Trophoblast cell (in vitro differentiated cells and primary cell): ENCODE measurements at regions not wholly inside any gene's neighbourhood (a gene's known extent, or its start where the extent isn't known, plus 50 kb on each side); places are given as distances from the start of the nearest gene placed in this dataset.
"Not testable (repeated sequence)": the region's sequence is repeated elsewhere in the genome, so short reads cannot be mapped to it uniquely, and the experiment has no call there.

Experiments
- DNase-seq, 2 donors: peaks; one replicate each; pipeline ENCODE4 v3.0.0-alpha.2; 2016
- H2AFZ ChIP-seq: 2 replicates; pipeline ENCODE4 v1.6.1; 2013; ENCODE audit warnings: low read length, moderate library complexity, mild to moderate bottlenecking; ENCODE audit not compliant: insufficient read depth, poor library complexity
- H2AK5ac ChIP-seq: 2 replicates; pipeline ENCODE4 v1.6.1; 2013; ENCODE audit warnings: mild to moderate bottlenecking, low read length
- H2BK120ac ChIP-seq: 2 replicates; pipeline ENCODE4 v1.6.1; 2013; ENCODE audit warnings: low read length, mild to moderate bottlenecking, moderate library complexity; ENCODE audit not compliant: insufficient read depth, poor library complexity
- H2BK12ac ChIP-seq: 2 replicates; pipeline ENCODE4 v1.6.1; 2013; ENCODE audit warnings: mild to moderate bottlenecking, low read length, moderate library complexity
- H2BK5ac ChIP-seq: 2 replicates; pipeline ENCODE4 v1.6.1; 2013; ENCODE audit warnings: low read length, low read depth, moderate library complexity, mild to moderate bottlenecking; ENCODE audit not compliant: poor library complexity
- H3K14ac ChIP-seq: 2 replicates; pipeline ENCODE4 v1.6.1; 2013; ENCODE audit warnings: mild to moderate bottlenecking, low read length
- H3K18ac ChIP-seq: 2 replicates; pipeline ENCODE4 v1.6.1; 2013; ENCODE audit warnings: mild to moderate bottlenecking, low read length
- H3K23ac ChIP-seq: 2 replicates; pipeline ENCODE4 v1.6.1; 2013; ENCODE audit warnings: low read length
- H3K27ac ChIP-seq: 2 replicates; pipeline ENCODE4 v1.5.1; 2013; ENCODE audit warnings: low read depth, mild to moderate bottlenecking, inconsistent platforms, low read length, moderate library complexity
- H3K27me3 ChIP-seq: 2 replicates; pipeline ENCODE4 v1.6.1; 2013; ENCODE audit warnings: inconsistent platforms, mild to moderate bottlenecking, low read length, moderate library complexity; ENCODE audit not compliant: insufficient read depth
- H3K36me3 ChIP-seq, 2 experiments: 1 replicate in 1 of 2; 2 replicates in 1 of 2; pipeline ENCODE4 v1.6.1; 2013; ENCODE audit warnings: low read length in 2 of 2, mild to moderate bottlenecking in 2 of 2, moderate library complexity in 1 of 2; ENCODE audit not compliant: insufficient read depth in 2 of 2, control insufficient read depth in 1 of 2
- H3K4ac ChIP-seq: 2 replicates; pipeline ENCODE4 v1.6.1; 2013; ENCODE audit warnings: low read depth, mild to moderate bottlenecking, low read length, moderate library complexity
- H3K4me1 ChIP-seq, 2 experiments: 1 replicate in 1 of 2; 2 replicates in 1 of 2; pipeline ENCODE4 v1.6.1; 2013; ENCODE audit warnings: low read length in 2 of 2, mild to moderate bottlenecking in 2 of 2, moderate library complexity in 1 of 2; ENCODE audit not compliant: insufficient read depth in 2 of 2, control insufficient read depth in 1 of 2
- H3K4me2 ChIP-seq: 2 replicates; pipeline ENCODE4 v1.6.1; 2013; ENCODE audit warnings: inconsistent platforms, mild to moderate bottlenecking, low read length, moderate library complexity
- H3K4me3 ChIP-seq: 2 replicates; pipeline ENCODE4 v1.5.1; 2013; ENCODE audit warnings: mild to moderate bottlenecking, low read depth, low read length, inconsistent platforms
- H3K79me1 ChIP-seq: one replicate; pipeline ENCODE4 v1.6.1; 2013; ENCODE audit warnings: low read length
- H3K79me2 ChIP-seq: 2 replicates; pipeline ENCODE4 v1.6.1; 2013; ENCODE audit warnings: low read length, mild to moderate bottlenecking; ENCODE audit not compliant: control insufficient read depth, insufficient read depth, poor library complexity
- H3K9ac ChIP-seq: 2 replicates; pipeline ENCODE4 v1.6.1; 2013; ENCODE audit warnings: mild to moderate bottlenecking, low read length
- H3K9me3 ChIP-seq: 2 replicates; pipeline ENCODE4 v1.6.1; 2013; ENCODE audit warnings: low read depth, mild to moderate bottlenecking, control low read depth, inconsistent platforms, low read length; ENCODE audit not compliant: insufficient read depth
- H4K12ac ChIP-seq: 2 replicates; pipeline ENCODE4 v1.6.1; 2013; ENCODE audit warnings: low read depth, mild to moderate bottlenecking, low read length, moderate library complexity
- H4K8ac ChIP-seq: 2 replicates; pipeline ENCODE4 v1.6.1; 2013; ENCODE audit warnings: low read depth, mild to moderate bottlenecking, low read length, moderate library complexity
- H4K91ac ChIP-seq: one replicate; pipeline ENCODE4 v1.6.1; 2013; ENCODE audit warnings: low read depth, mild to moderate bottlenecking, low read length, moderate library complexity
- WGBS: extraction: QIAGEN DNeasy Blood & Tissue Kit; methylation state at CpG from one replicate; pipeline ENCODE4 v1.1.7; 2013; ENCODE audit warnings: missing lambda C conversion rate; ENCODE audit not compliant: insufficient read length, insufficient coverage; ENCODE audit errors: extremely low coverage; 5-methylcytosine and 5-hydroxymethylcytosine counted together

GRCh38 chr9:103203172-103203571 lies 208.0 kb downstream of the CYLC2 start:
- Histone ChIP-seq H3K79me2 (no peaks in the 10 kb centered on the region), H3K18ac (no peak overlapping the region), H2AFZ (no peak overlapping the region), H3K14ac (no peak overlapping the region), H4K12ac (no peak overlapping the region), H2AK5ac (no peak overlapping the region), H2BK5ac (no peak overlapping the region), H3K4me1 (no peaks in the 10 kb centered on the region), H3K4me3 (no peak overlapping the region), H3K27ac (no peak overlapping the region), H2BK120ac (no peak overlapping the region), H2BK12ac (no peak overlapping the region), H4K91ac (no peak overlapping the region), H3K36me3 (no peaks in the 10 kb centered on the region), H3K23ac (no peak overlapping the region), H3K9me3 (no peaks in the 10 kb centered on the region), H3K27me3 (no peaks in the 10 kb centered on the region), H3K4ac (no peak overlapping the region), H3K9ac (no peak overlapping the region), H4K8ac (no peak overlapping the region), H3K4me2 (no peak overlapping the region), H3K79me1 (no peaks in the 10 kb centered on the region)
- no CpG with 5 or more reads among the region's 2 CpGs for WGBS
- no peak for DNase-seq

- not testable (repeated sequence) for H4K8ac ChIP-seq, H3K36me3 ChIP-seq, H3K79me2 ChIP-seq, H4K91ac ChIP-seq, H3K23ac ChIP-seq, DNase-seq, H3K27me3 ChIP-seq, H3K27ac ChIP-seq, H3K9ac ChIP-seq, H3K18ac ChIP-seq, H3K4me2 ChIP-seq, H3K4ac ChIP-seq, H3K4me3 ChIP-seq, H2BK12ac ChIP-seq, H4K12ac ChIP-seq, H3K79me1 ChIP-seq, H3K4me1 ChIP-seq, H2AK5ac ChIP-seq, H3K9me3 ChIP-seq, H2BK120ac ChIP-seq, H2AFZ ChIP-seq, H2BK5ac ChIP-seq, H3K14ac ChIP-seq
- no CpG with 5 or more reads among the region's 8 CpGs for WGBS
Observed at GRCh38 chr9:103205881-103206585, 210.9 kb downstream of the CYLC2 start.

GRCh38 chr9:103210607-103211006 lies 215.5 kb downstream of the CYLC2 start:
- no peak for DNase-seq

GRCh38 chr9:103215197-103215596 lies 220.1 kb downstream of the CYLC2 start:
- WGBS, result no CpG with 5 or more reads among the region's 1 CpG
- no peaks in the 10 kb centered on the region for H3K79me1 ChIP-seq
- no peak overlapping the region for H4K91ac ChIP-seq
- H2BK120ac ChIP-seq, result no peak overlapping the region
- H3K79me2 ChIP-seq, result no peaks in the 10 kb centered on the region
- no peak overlapping the region for H4K8ac ChIP-seq
- H4K12ac ChIP-seq, result no peak overlapping the region
- no peak overlapping the region for H3K27ac ChIP-seq
- H2AK5ac ChIP-seq, result no peak overlapping the region
- no peak overlapping the region for H3K23ac ChIP-seq
- H3K36me3 ChIP-seq, result no peaks in the 10 kb centered on the region
- H3K4me2 ChIP-seq, result no peak overlapping the region
- H3K4me1 ChIP-seq, result no peaks in the 10 kb centered on the region
- no peaks in the 10 kb centered on the region for H3K27me3 ChIP-seq
- H2AFZ ChIP-seq, result no peak overlapping the region
- no peaks in the 10 kb centered on the region for H3K9me3 ChIP-seq
- no peak overlapping the region for H3K18ac ChIP-seq
- H2BK5ac ChIP-seq, result no peak overlapping the region
- H3K9ac ChIP-seq, result no peak overlapping the region
- H3K4me3 ChIP-seq, result no peak overlapping the region
- no peak overlapping the region for H3K14ac ChIP-seq
- DNase-seq, result no peak
- H3K4ac ChIP-seq, result no peak overlapping the region
- no peak overlapping the region for H2BK12ac ChIP-seq

More at GRCh38 chr9:103210607-103211006, 215.5 kb downstream of the CYLC2 start:
- no peak overlapping the region for H3K4ac ChIP-seq
- H3K36me3 ChIP-seq, result no peaks in the 10 kb centered on the region
- no peak overlapping the region for H3K4me3 ChIP-seq
- H3K9me3 ChIP-seq, result no peaks in the 10 kb centered on the region
- no peak overlapping the region for H2AK5ac ChIP-seq
- no peak overlapping the region for H2AFZ ChIP-seq
- no peaks in the 10 kb centered on the region for H3K27me3 ChIP-seq
- no peak overlapping the region for H3K9ac ChIP-seq
- no peak overlapping the region for H4K91ac ChIP-seq
- no CpG with 5 or more reads among the region's 3 CpGs for WGBS
- H2BK12ac ChIP-seq, result no peak overlapping the region
- H2BK120ac ChIP-seq, result no peak overlapping the region
- no peaks in the 10 kb centered on the region for H3K79me2 ChIP-seq
- no peak overlapping the region for H2BK5ac ChIP-seq
- no peaks in the 10 kb centered on the region for H3K4me1 ChIP-seq
- no peaks in the 10 kb centered on the region for H3K79me1 ChIP-seq
- no peak overlapping the region for H3K27ac ChIP-seq
- H3K23ac ChIP-seq, result no peak overlapping the region
- no peak overlapping the region for H3K4me2 ChIP-seq
- no peak overlapping the region for H3K18ac ChIP-seq
- H3K14ac ChIP-seq, result no peak overlapping the region
- H4K8ac ChIP-seq, result no peak overlapping the region
- no peak overlapping the region for H4K12ac ChIP-seq
